Calu3 (cell line): ENCODE measurements at regions not wholly inside any gene's neighbourhood (a gene's known extent, or its start where the extent isn't known, plus 50 kb on each side); places are given as distances from the start of the nearest gene placed in this dataset.

Source experiments
- BruUV-seq: library from RNA; stranded (reverse); fragments of 400-500 nt; replicated peaks from 2 replicates; lab custom pipeline; 2021; lab: Mats Ljungman, UMichigan
- CTCF ChIA-PET: fragments of 300-600 bp; sonication (Branson Sonifier 250); formaldehyde crosslinking; loops from one replicate; lab custom pipeline; 2022; ENCODE audit warnings: antibody characterized with exemption; lab: Charles Lee
- DNase-seq: peaks from one replicate; pipeline ENCODE4 v3.0.0; 2022
- H3K27ac Mint-ChIP-seq: one replicate; pipeline ENCODE4 v1.8.0; 2022; ENCODE audit warnings: mixed read lengths; ENCODE audit not compliant: unreplicated experiment
- H3K27me3 Mint-ChIP-seq: one replicate; pipeline ENCODE4 v1.8.0; 2022; ENCODE audit warnings: mixed read lengths; ENCODE audit not compliant: unreplicated experiment
- H3K36me3 Mint-ChIP-seq: one replicate; pipeline ENCODE4 v1.8.0; 2022; ENCODE audit warnings: mild to moderate bottlenecking, moderate library complexity, mixed read lengths; ENCODE audit not compliant: insufficient read depth, unreplicated experiment
- H3K4me1 Mint-ChIP-seq: one replicate; pipeline ENCODE4 v1.8.0; 2022; ENCODE audit warnings: mild to moderate bottlenecking, low read depth, mixed read lengths; ENCODE audit not compliant: unreplicated experiment
- H3K4me3 Mint-ChIP-seq: one replicate; pipeline ENCODE4 v1.8.0; 2022; ENCODE audit warnings: mild to moderate bottlenecking, low read depth, moderate library complexity, mixed read lengths; ENCODE audit not compliant: unreplicated experiment
- H3K9me3 Mint-ChIP-seq: one replicate; pipeline ENCODE4 v1.8.0; 2022; ENCODE audit warnings: low read depth, mixed read lengths; ENCODE audit not compliant: unreplicated experiment
- intact Hi-C: fragments of 100-400 bp; cut with micrococcal nuclease; formaldehyde crosslinking; loops from one replicate; pipeline ENCODE4 v1.10.0; 2022; ENCODE audit not compliant: unreplicated experiment
- TF ChIP-seq, protein P1 (sequence below): fragments of 200-600 bp; IDR thresholded peaks from one replicate; pipeline ENCODE4 v1.8.0; 2022; ENCODE audit warnings: antibody characterized with exemption; ENCODE audit not compliant: unreplicated experiment

DNA sequence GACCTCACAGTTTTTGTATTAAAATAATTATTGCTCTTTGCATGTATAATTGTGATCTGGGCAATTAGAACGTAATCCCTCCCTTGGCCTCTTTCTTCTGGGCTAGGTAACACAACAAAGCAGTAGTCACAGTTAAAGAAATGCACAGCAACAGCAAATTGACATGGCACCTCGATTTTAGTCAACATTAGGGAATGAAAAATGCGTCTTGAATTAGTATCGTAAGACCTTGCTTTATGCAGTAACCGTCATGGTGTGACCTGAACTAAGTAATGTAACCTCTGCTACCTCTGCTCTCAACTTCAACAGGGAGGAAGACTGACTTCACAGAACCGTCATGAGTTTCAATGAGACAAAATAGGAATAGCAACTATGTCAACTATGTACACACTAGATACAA is 265.4 kb upstream of the MAF start:
- no peaks in the 10 kb centered on the region for H3K4me1 Mint-ChIP-seq
- peaks cover 3% of the 10 kb centered on the region for H3K9me3 Mint-ChIP-seq
- H3K27ac Mint-ChIP-seq: no peak overlapping the region
- intact Hi-C loops: no loop called here
- CTCF ChIA-PET: interaction anchor here (0.5 kb wide), 1 partner anchor 16 kb away, joined by 6 read pairs; no protein-coding TSS in a partner anchor
- peaks cover 35% of the 10 kb centered on the region for H3K27me3 Mint-ChIP-seq
- H3K4me3 Mint-ChIP-seq: no peak overlapping the region
- no TSS peak for BruUV-seq
- TF ChIP-seq, protein P1, sequence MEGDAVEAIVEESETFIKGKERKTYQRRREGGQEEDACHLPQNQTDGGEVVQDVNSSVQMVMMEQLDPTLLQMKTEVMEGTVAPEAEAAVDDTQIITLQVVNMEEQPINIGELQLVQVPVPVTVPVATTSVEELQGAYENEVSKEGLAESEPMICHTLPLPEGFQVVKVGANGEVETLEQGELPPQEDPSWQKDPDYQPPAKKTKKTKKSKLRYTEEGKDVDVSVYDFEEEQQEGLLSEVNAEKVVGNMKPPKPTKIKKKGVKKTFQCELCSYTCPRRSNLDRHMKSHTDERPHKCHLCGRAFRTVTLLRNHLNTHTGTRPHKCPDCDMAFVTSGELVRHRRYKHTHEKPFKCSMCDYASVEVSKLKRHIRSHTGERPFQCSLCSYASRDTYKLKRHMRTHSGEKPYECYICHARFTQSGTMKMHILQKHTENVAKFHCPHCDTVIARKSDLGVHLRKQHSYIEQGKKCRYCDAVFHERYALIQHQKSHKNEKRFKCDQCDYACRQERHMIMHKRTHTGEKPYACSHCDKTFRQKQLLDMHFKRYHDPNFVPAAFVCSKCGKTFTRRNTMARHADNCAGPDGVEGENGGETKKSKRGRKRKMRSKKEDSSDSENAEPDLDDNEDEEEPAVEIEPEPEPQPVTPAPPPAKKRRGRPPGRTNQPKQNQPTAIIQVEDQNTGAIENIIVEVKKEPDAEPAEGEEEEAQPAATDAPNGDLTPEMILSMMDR: no peak
- H3K36me3 Mint-ChIP-seq: no peaks in the 10 kb centered on the region
- DNase-seq: no peak

DNA sequence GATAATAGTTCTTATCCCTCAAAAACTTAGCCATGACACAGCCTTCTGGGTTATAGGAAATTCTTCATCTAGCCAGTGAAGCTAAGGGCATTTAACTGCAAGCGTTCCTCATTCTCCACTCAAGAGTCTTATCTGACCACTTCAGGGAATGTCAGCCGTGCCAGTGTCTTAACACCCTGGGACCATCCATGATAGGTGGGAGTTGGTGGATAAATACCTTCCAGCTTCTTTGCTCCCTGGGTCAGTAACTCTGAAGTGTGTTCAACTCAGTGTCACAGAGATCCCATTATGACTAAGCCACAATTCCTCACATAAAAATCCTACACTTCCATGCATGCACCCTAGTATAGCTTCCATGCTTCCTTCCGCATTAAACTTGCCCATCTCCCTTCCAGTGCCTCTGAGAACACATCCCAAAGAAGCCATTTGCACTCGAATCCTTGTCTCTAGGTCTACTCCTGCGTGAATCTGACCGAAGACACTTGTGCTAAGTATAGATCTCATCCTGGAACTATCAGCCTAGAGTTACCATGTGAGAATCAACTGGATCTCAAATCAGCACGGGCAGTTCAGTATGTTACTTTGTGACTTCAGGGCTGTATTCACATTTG is 264.3 kb upstream of the MAF start:
- TF ChIP-seq, protein P1: no peak
- H3K36me3 Mint-ChIP-seq: no peaks in the 10 kb centered on the region
- no peak overlapping the region for H3K4me3 Mint-ChIP-seq
- CTCF ChIA-PET: no interaction called here
- H3K27me3 Mint-ChIP-seq: peaks cover 34% of the 10 kb centered on the region
- BruUV-seq: no TSS peak
- no peak for DNase-seq
- H3K27ac Mint-ChIP-seq: no peak overlapping the region
- intact Hi-C loops: no loop called here
- no peaks in the 10 kb centered on the region for H3K4me1 Mint-ChIP-seq
- no peaks in the 10 kb centered on the region for H3K9me3 Mint-ChIP-seq

DNA sequence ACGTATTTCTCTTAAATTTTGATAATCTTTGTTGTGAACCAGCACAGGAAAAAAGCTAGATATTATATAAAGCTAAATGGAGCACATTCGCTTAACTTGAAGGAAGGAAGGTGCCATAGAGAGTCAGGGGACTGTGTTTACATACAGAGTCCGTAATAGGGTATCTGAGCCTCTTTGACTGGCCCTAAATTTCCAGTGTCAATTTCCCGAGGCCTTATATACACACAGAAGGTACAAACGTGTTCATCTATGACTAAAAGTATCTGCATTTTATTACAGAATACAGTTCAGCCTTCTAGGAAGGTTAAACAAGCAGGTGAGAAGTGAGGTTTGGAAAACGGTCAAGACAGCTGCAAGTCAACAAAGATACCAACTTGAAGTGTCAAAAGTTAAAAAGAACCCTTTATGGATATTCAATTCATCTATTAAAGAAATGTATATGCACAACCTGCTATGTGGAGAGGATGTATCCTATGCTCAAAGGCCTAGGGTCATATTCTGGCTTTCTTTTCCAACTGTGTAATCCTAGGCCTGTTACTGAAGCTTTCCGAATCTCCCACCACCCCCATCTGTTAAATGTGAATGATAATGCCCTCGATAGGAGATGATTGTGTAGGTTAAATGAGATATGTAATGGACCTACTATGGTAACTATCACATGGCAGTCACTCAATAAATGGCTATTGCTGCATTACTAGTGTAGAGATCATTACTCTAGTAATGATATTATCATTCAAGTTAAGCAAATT is 263.7 kb upstream of the MAF start:
- no peak overlapping the region for H3K4me3 Mint-ChIP-seq
- H3K36me3 Mint-ChIP-seq: no peaks in the 10 kb centered on the region
- TF ChIP-seq, protein P1: no peak
- no TSS peak for BruUV-seq
- H3K9me3 Mint-ChIP-seq: no peaks in the 10 kb centered on the region
- CTCF ChIA-PET: no interaction called here
- peaks cover 32% of the 10 kb centered on the region for H3K27me3 Mint-ChIP-seq
- H3K4me1 Mint-ChIP-seq: no peaks in the 10 kb centered on the region
- no peak for DNase-seq
- no peak overlapping the region for H3K27ac Mint-ChIP-seq
- intact Hi-C loops: no loop called here

DNA sequence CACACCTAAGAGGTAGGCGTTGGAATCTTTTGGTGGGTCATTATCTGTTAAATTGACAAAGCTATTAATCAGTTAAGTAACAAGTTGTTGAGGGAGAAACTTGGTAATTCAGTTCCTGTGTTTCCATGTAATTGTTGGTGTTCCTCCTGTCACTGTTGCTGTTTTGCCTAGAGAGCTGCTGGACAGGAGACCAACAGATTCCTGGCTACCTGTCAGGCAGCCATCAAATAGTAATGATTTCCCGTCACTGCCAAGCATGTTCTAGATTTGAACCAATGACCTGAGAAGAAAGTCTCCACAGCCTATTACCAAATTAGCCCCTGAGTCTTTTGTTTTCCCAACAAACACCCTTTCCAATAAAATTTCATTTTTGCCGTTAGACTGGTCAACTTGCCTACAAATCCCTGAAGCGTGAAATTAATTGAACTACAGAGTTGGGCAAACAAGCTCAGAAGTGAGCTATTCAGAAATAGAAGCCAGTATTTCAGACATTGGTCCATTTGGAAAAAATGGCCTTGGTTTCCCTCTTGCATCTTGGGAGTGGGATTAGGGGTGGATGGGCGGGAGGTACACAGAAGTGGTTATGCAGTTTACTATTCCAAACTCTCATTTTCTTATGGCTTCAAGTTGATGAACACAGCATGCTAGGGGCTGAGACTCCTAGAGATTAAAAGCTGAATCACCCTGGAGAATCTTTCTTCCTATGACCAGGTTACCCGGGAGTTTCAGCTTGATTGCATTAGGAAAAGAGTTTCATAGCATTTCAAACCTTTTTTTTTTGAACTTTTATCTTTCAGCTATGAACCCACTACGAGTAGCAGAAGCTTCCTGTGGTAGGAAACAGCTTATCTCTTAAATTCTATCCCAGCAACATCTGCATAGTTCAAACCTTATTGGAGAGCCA is 262.8 kb upstream of the MAF start:
- Mint-ChIP-seq H3K27me3 (peaks cover 32% of the 10 kb centered on the region), H3K4me3 (no peak overlapping the region), H3K4me1 (no peaks in the 10 kb centered on the region), H3K9me3 (no peaks in the 10 kb centered on the region), H3K27ac (no peak overlapping the region), H3K36me3 (no peaks in the 10 kb centered on the region)
- TF ChIP-seq, protein P1: no peak
- CTCF ChIA-PET: no interaction called here
- BruUV-seq: no TSS peak
- DNase-seq: no peak
- intact Hi-C loops: no loop called here
